ENCODE measurements at regions not wholly inside any gene's neighbourhood (a gene's known extent, or its start where the extent isn't known, plus 50 kb on each side); places are given as distances from the start of the nearest gene placed in this dataset.

- H3K27me3 ChIP-seq (ENCODE audit: insufficient read depth, low read depth, low read length), result no peaks in the 10 kb centered on the region
- TF ChIP-seq SMC3 (conservative IDR thresholded peaks at IDR 0.05; ENCODE audit: poor library complexity) (no peak), CTCF (IDR thresholded peaks at IDR 0.05; ENCODE audit: poor library complexity, severe bottlenecking) (no peak), POLR2AphosphoS5 (IDR thresholded peaks at IDR 0.05) (no peak), EP300 (conservative IDR thresholded peaks at IDR 0.05; ENCODE audit: poor library complexity, severe bottlenecking) (no peak), REST (IDR thresholded peaks at IDR 0.05; ENCODE audit: borderline replicate concordance) (no peak), EZH2 (IDR thresholded peaks at IDR 0.05; ENCODE audit: borderline replicate concordance, insufficient read depth, low read length, poor library complexity, severe bottlenecking) (no peak), RAD21 (conservative IDR thresholded peaks at IDR 0.05) (no peak)
- no peaks in the 10 kb centered on the region for H3F3A ChIP-seq (ENCODE audit: insufficient read depth, low read length, poor library complexity, severe bottlenecking)
Observed at GRCh38 chr4:111812114-111812513, 333.1 kb upstream of the FAM241A start.

GRCh38 chr4:111812760-111813159 is 332.5 kb upstream of the FAM241A start:
- no peaks in the 10 kb centered on the region for H3K9me2 ChIP-seq (ENCODE audit: insufficient read depth, low read length)
- no peak overlapping the region for H3K4me3 ChIP-seq (ENCODE audit: low read length)
- no peak for TF ChIP-seq SMC3 (conservative IDR thresholded peaks at IDR 0.05; ENCODE audit: poor library complexity)
- TF ChIP-seq RAD21 (conservative IDR thresholded peaks at IDR 0.05), result no peak
- TF ChIP-seq MXI1 (conservative IDR thresholded peaks at IDR 0.05; ENCODE audit: poor library complexity, severe bottlenecking), result no peak
- no peak for TF ChIP-seq POLR2AphosphoS5 (IDR thresholded peaks at IDR 0.05)
- TF ChIP-seq EP300 (conservative IDR thresholded peaks at IDR 0.05; ENCODE audit: poor library complexity, severe bottlenecking), result no peak
- no peak for TF ChIP-seq REST (IDR thresholded peaks at IDR 0.05; ENCODE audit: borderline replicate concordance)
- TF ChIP-seq CTCF (IDR thresholded peaks at IDR 0.05; ENCODE audit: poor library complexity, severe bottlenecking), result no peak
- TF ChIP-seq EZH2 (IDR thresholded peaks at IDR 0.05; ENCODE audit: borderline replicate concordance, insufficient read depth, low read length, poor library complexity, severe bottlenecking), result no peak
- H3K36me3 ChIP-seq (ENCODE audit: insufficient read depth, low read length), result no peaks in the 10 kb centered on the region
- H3K9me3 ChIP-seq (ENCODE audit: low read length), result no peaks in the 10 kb centered on the region
- H3K4me2 ChIP-seq (ENCODE audit: low read length), result no peak overlapping the region
- no peak overlapping the region for H2AFZ ChIP-seq (ENCODE audit: low read depth, low read length)
- H3K27me3 ChIP-seq (ENCODE audit: insufficient read depth, low read depth, low read length), result no peaks in the 10 kb centered on the region
- no peak overlapping the region for H3K27ac ChIP-seq (ENCODE audit: low read length)
- H4K20me1 ChIP-seq (ENCODE audit: insufficient read depth), result no peaks in the 10 kb centered on the region
- no peaks in the 10 kb centered on the region for H3F3A ChIP-seq (ENCODE audit: insufficient read depth, low read length, poor library complexity, severe bottlenecking)
- H3K79me2 ChIP-seq (replicated peaks; ENCODE audit: insufficient read depth, low read length), result no peaks in the 10 kb centered on the region
- H3K9ac ChIP-seq (ENCODE audit: low read length), result no peak overlapping the region

More at GRCh38 chr4:111812114-111812513, 333.1 kb upstream of the FAM241A start:
- Histone ChIP-seq H3K79me2 (replicated peaks; ENCODE audit: insufficient read depth, low read length) (no peaks in the 10 kb centered on the region), H3K4me3 (ENCODE audit: low read length) (no peak overlapping the region), H3K36me3 (ENCODE audit: insufficient read depth, low read length) (no peaks in the 10 kb centered on the region), H3K9me3 (ENCODE audit: low read length) (no peaks in the 10 kb centered on the region), H2AFZ (ENCODE audit: low read depth, low read length) (no peak overlapping the region), H3K9me2 (ENCODE audit: insufficient read depth, low read length) (no peaks in the 10 kb centered on the region), H3K4me2 (ENCODE audit: low read length) (no peak overlapping the region), H3K27ac (ENCODE audit: low read length) (no peak overlapping the region), H3K9ac (ENCODE audit: low read length) (no peak overlapping the region), H4K20me1 (ENCODE audit: insufficient read depth) (no peaks in the 10 kb centered on the region)
